IMR-90 (cell line): ENCODE measurements at regions not wholly inside any gene's neighbourhood (a gene's known extent, or its start where the extent isn't known, plus 50 kb on each side); places are given as distances from the start of the nearest gene placed in this dataset.

Experiments
- ATAC-seq: fragments of 200-7000 bp; cut with Tn5 transposase; 2 replicates; pipeline ENCODE4 v1.9.1; 2020; ENCODE audit warnings: low read depth, mild to moderate bottlenecking, moderate library complexity
- BruUV-seq: library from RNA; stranded (reverse); fragments of 400-500 nt; replicated peaks from 2 replicates; lab custom pipeline; 2021; lab: Mats Ljungman, UMichigan
- CTCF ChIA-PET: fragments of 300-600 bp; formaldehyde crosslinking; extraction: SDS; loops from one replicate; lab custom pipeline; 2021; ENCODE audit warnings: antibody characterized with exemption; lab: Yijun Ruan, JAX
- POLR2A ChIA-PET: fragments of 300-600 bp; sonication (Branson Sonifier 250); formaldehyde crosslinking; loops from one replicate; lab custom pipeline; 2022; ENCODE audit warnings: antibody characterized with exemption; ENCODE audit not compliant: unreplicated experiment; lab: Charles Lee
- DNase-seq: peaks from one replicate; pipeline ENCODE4 v3.0.0; 2013
- H2AFZ ChIP-seq: replicated peaks from 2 replicates; pipeline ENCODE3; 2013; ENCODE audit warnings: low read length, mild to moderate bottlenecking; ENCODE audit not compliant: poor library complexity
- H2AK5ac ChIP-seq: 2 replicates; pipeline ENCODE4 v1.6.1; 2013; ENCODE audit warnings: low read depth, low read length, inconsistent platforms
- H2AK9ac ChIP-seq: replicated peaks from 2 replicates; pipeline ENCODE3; 2013; ENCODE audit warnings: mild to moderate bottlenecking, low read depth, low read length, moderate library complexity; ENCODE audit not compliant: poor library complexity
- H2BK120ac ChIP-seq: 2 replicates; pipeline ENCODE4 v1.6.1; 2013; ENCODE audit warnings: low read depth, low read length, inconsistent platforms
- H2BK15ac ChIP-seq: 3 replicates; pipeline ENCODE4 v1.6.1; 2013; ENCODE audit warnings: low read depth, low read length, inconsistent platforms
- H2BK20ac ChIP-seq: 2 replicates; pipeline ENCODE4 v1.6.1; 2013; ENCODE audit warnings: low read depth, mild to moderate bottlenecking, inconsistent platforms, low read length, moderate library complexity
- H2BK5ac ChIP-seq: 2 replicates; pipeline ENCODE4 v1.6.1; 2013; ENCODE audit warnings: mild to moderate bottlenecking, low read depth, low read length, inconsistent platforms; ENCODE audit not compliant: poor library complexity, severe bottlenecking
- H3K14ac ChIP-seq: replicated peaks from 2 replicates; pipeline ENCODE4 v1.6.1; 2013; ENCODE audit warnings: low read depth, low read length, inconsistent platforms
- H3K18ac ChIP-seq: 2 replicates; pipeline ENCODE4 v1.6.1; 2013; ENCODE audit warnings: low read depth, low read length, control low read depth
- H3K23ac ChIP-seq: 2 replicates; pipeline ENCODE4 v1.6.1; 2013; ENCODE audit warnings: low read depth, low read length, inconsistent platforms
- H3K27ac ChIP-seq: 2 replicates; pipeline ENCODE4 v1.5.1; 2013; ENCODE audit warnings: mild to moderate bottlenecking, control low read depth, low read length; ENCODE audit not compliant: insufficient read depth
- H3K27me3 ChIP-seq: 2 replicates; pipeline ENCODE4 v1.6.1; 2013; ENCODE audit warnings: low read length; ENCODE audit not compliant: control insufficient read depth, insufficient read depth
- H3K36me3 ChIP-seq: 2 replicates; pipeline ENCODE4 v1.6.1; 2013; ENCODE audit warnings: low read length, mixed read lengths; ENCODE audit not compliant: control insufficient read depth, insufficient read depth
- H3K4ac ChIP-seq: 2 replicates; pipeline ENCODE4 v1.6.1; 2013; ENCODE audit warnings: low read depth, low read length, inconsistent platforms
- H3K4me1 ChIP-seq: 2 replicates; pipeline ENCODE4 v1.6.1; 2013; ENCODE audit warnings: low read length, mixed read lengths; ENCODE audit not compliant: control insufficient read depth, insufficient read depth
- H3K4me2 ChIP-seq: 2 replicates; pipeline ENCODE4 v1.6.1; 2013; ENCODE audit warnings: low read depth, mild to moderate bottlenecking, control low read depth, low read length, moderate library complexity
- H3K4me3 ChIP-seq: 2 replicates; pipeline ENCODE4 v1.5.1; 2013; ENCODE audit warnings: low read depth, mild to moderate bottlenecking, control low read depth, low read length, moderate library complexity; ENCODE audit not compliant: insufficient read depth
- H3K56ac ChIP-seq: 2 replicates; pipeline ENCODE4 v1.6.1; 2013; ENCODE audit warnings: low read length, inconsistent platforms; ENCODE audit not compliant: insufficient read depth; ENCODE audit errors: extremely low read depth
- H3K79me1 ChIP-seq, 2 experiments: 2 replicates each; pipeline ENCODE4 v1.6.1; 2013; ENCODE audit warnings: low read length in 2 of 2, inconsistent platforms in 1 of 2, low read depth in 1 of 2
- H3K9ac ChIP-seq: 2 replicates; pipeline ENCODE4 v1.6.1; 2013; ENCODE audit warnings: low read depth, low read length, control low read depth
- H3K9me1 ChIP-seq: 2 replicates; pipeline ENCODE4 v1.6.1; 2013; ENCODE audit warnings: low read length, inconsistent platforms; ENCODE audit not compliant: insufficient read depth
- H3K9me3 ChIP-seq: 2 replicates; pipeline ENCODE4 v1.6.1; 2013; ENCODE audit warnings: low read length; ENCODE audit not compliant: control insufficient read depth, insufficient read depth
- H4K20me1 ChIP-seq: 2 replicates; pipeline ENCODE4 v1.6.1; 2013; ENCODE audit warnings: low read length, inconsistent platforms; ENCODE audit not compliant: insufficient read depth
- H4K5ac ChIP-seq: 2 replicates; pipeline ENCODE4 v1.6.1; 2013; ENCODE audit warnings: mild to moderate bottlenecking, low read depth, low read length, control low read depth
- H4K8ac ChIP-seq, 2 experiments: 2 replicates each; pipeline ENCODE4 v1.6.1; 2013; ENCODE audit warnings: low read depth in 2 of 2, low read length in 2 of 2, control low read depth in 1 of 2, inconsistent platforms in 1 of 2
- H4K91ac ChIP-seq: 2 replicates; pipeline ENCODE4 v1.6.1; 2013; ENCODE audit warnings: low read depth, low read length, inconsistent platforms; ENCODE audit not compliant: insufficient read depth
- BHLHE40 ChIP-seq: fragments of 150-350 bp; IDR thresholded peaks from 2 replicates; pipeline ENCODE4 v1.6.1; 2016; ENCODE audit warnings: mild to moderate bottlenecking, low read depth, low read length
- CEBPB ChIP-seq: IDR thresholded peaks from 2 replicates; pipeline ENCODE4 v1.6.1; 2012; ENCODE audit warnings: low read depth, low read length, improper control_type of control experiment
- CHD1 ChIP-seq: IDR thresholded peaks from 2 replicates; pipeline ENCODE4 v1.6.1; 2012; ENCODE audit warnings: low read depth, low read length, improper control_type of control experiment
- CTCF ChIP-seq: conservative IDR thresholded peaks from 2 replicates; pipeline ENCODE4 v1.5.1; 2012; ENCODE audit warnings: mild to moderate bottlenecking, low read depth, low read length, improper control_type of control experiment
- ELK1 ChIP-seq: fragments of 150-350 bp; IDR thresholded peaks from 2 replicates; pipeline ENCODE4 v1.6.1; 2016; ENCODE audit warnings: low read depth, mild to moderate bottlenecking, low read length, moderate library complexity, borderline replicate concordance
- FOS ChIP-seq: fragments of 150-350 bp; IDR thresholded peaks from 2 replicates; pipeline ENCODE4 v1.6.1; 2016; ENCODE audit warnings: low read depth, low read length
- MAFK ChIP-seq: IDR thresholded peaks from 2 replicates; pipeline ENCODE4 v1.6.1; 2012; ENCODE audit warnings: low read depth, low read length, improper control_type of control experiment
- MAZ ChIP-seq: IDR thresholded peaks from 2 replicates; pipeline ENCODE4 v1.6.1; 2012; ENCODE audit warnings: low read depth, mild to moderate bottlenecking, low read length, improper control_type of control experiment, moderate library complexity, borderline replicate concordance
- MXI1 ChIP-seq: IDR thresholded peaks from 2 replicates; pipeline ENCODE4 v1.6.1; 2012; ENCODE audit warnings: low read depth, mild to moderate bottlenecking, low read length, moderate library complexity, borderline replicate concordance
- NFE2L2 ChIP-seq: fragments of 150-350 bp; IDR thresholded peaks from 2 replicates; pipeline ENCODE4 v1.6.1; 2016; ENCODE audit warnings: low read depth, mild to moderate bottlenecking, low read length
- POLR2A ChIP-seq: IDR thresholded peaks from 2 replicates; pipeline ENCODE4 v1.6.1; 2012; ENCODE audit warnings: mild to moderate bottlenecking, low read depth, low read length
- RAD21 ChIP-seq: IDR thresholded peaks from 2 replicates; pipeline ENCODE4 v1.6.1; 2012; ENCODE audit warnings: low read length, improper control_type of control experiment
- RCOR1 ChIP-seq: IDR thresholded peaks from 2 replicates; pipeline ENCODE4 v1.6.1; 2012; ENCODE audit warnings: mild to moderate bottlenecking, low read length, improper control_type of control experiment; ENCODE audit not compliant: insufficient replicate concordance
- RFX5 ChIP-seq: IDR thresholded peaks from 2 replicates; pipeline ENCODE4 v1.8.0; 2012; ENCODE audit warnings: low read depth, mild to moderate bottlenecking, low read length, moderate library complexity
- SMC3 ChIP-seq: fragments of 150-350 bp; IDR thresholded peaks from 2 replicates; pipeline ENCODE4 v1.6.1; 2016; ENCODE audit warnings: low read depth, mild to moderate bottlenecking, antibody characterized with exemption, low read length, moderate library complexity
- USF2 ChIP-seq: fragments of 150-350 bp; IDR thresholded peaks from 2 replicates; pipeline ENCODE4 v1.6.1; 2017; ENCODE audit warnings: mild to moderate bottlenecking, antibody characterized with exemption, low read length, low read depth
- WGBS, 2 experiments: methylation state at CpG; one replicate each; pipeline versions ENCODE4 v1.1.5 to v1.1.7; 2013; ENCODE audit warnings: missing lambda C conversion rate in 2 of 2; ENCODE audit not compliant: insufficient read length in 1 of 2; ENCODE audit errors: extremely low coverage in 2 of 2; 5-methylcytosine and 5-hydroxymethylcytosine counted together
- dilution Hi-C: fragments of 300-500 bp; cut with HindIII; formaldehyde crosslinking; loops from one replicate; pipeline ENCODE4 v1.14.3; 2018; ENCODE audit warnings: low sequenced_read_pairs; ENCODE audit not compliant: unreplicated experiment
- in situ Hi-C: fragments of 300-500 bp; cut with MboI; formaldehyde crosslinking; loops from 3 replicates; pipeline ENCODE4 v1.14.3; 2019; ENCODE audit warnings: low sequenced_read_pairs, inconsistent platforms, mixed read lengths
- intact Hi-C: fragments of 100-400 bp; cut with micrococcal nuclease; formaldehyde crosslinking; loops from 2 replicates; pipeline ENCODE4 v1.10.0; 2022

- no peaks in the 10 kb centered on the region for H3K9me3 ChIP-seq
- H3K4ac ChIP-seq = peak overlapping the region; percentile 95
- H3K4me1 ChIP-seq = peaks cover 17% of the 10 kb centered on the region
- peak overlapping the region; percentile 97 for H2BK20ac ChIP-seq
- peak overlapping the region; percentile 12; the same call in 2 of the 3 replicates for H2BK15ac ChIP-seq
- ChIA-PET POLR2A (interaction anchor here (0.5 kb wide), 1 partner anchor 383 kb away, joined by 3 read pairs; no protein-coding TSS in a partner anchor), CTCF (no interaction called here)
- peak overlapping the region; percentile 71 for H4K91ac ChIP-seq
- no peak overlapping the region; the same call in 1 of the 2 replicates for H4K5ac ChIP-seq
- DNase-seq (peak; percentile 41), ATAC-seq (peak; percentile 27)
- H3K18ac ChIP-seq = peak overlapping the region; percentile 42; the same call in 1 of the 2 replicates
- no peak overlapping the region for H2AFZ ChIP-seq
- no CpG with 5 or more reads among the region's 2 CpGs for WGBS, 2 experiments
- peaks cover 12% of the 10 kb centered on the region for H3K9me1 ChIP-seq
- no peak overlapping the region for H3K4me3 ChIP-seq
- peak overlapping the region; percentile 88 for H2AK5ac ChIP-seq
- no peak overlapping the region for H3K9ac ChIP-seq
- peak overlapping the region; percentile 53; the same call in 1 of the 2 replicates for H3K23ac ChIP-seq
- H3K14ac ChIP-seq = peak overlapping the region; percentile 70
- H3K56ac ChIP-seq = 0 out of 2 replicates have a peak overlapping the region, but pooled peaks have one; percentile 19
- peak overlapping the region; percentile 41; the same call in 1 of the 2 replicates for H3K27ac ChIP-seq
- H4K20me1 ChIP-seq = no peaks in the 10 kb centered on the region
- in situ Hi-C loops (loop anchor here (10.0 kb wide), 1 partner anchor 329 kb away; no protein-coding TSS in a partner anchor), intact Hi-C loops (loop anchor here (2.0 to 10.0 kb wide), 3 partner anchors 129 to 359 kb away; partner anchors contain the start of gene JUN), dilution Hi-C loops (no loop called here)
- no peaks in the 10 kb centered on the region for H3K36me3 ChIP-seq
- BruUV-seq = no TSS peak
- H2BK120ac ChIP-seq = peak overlapping the region; percentile 97
- peak overlapping the region; percentile 38 for H2AK9ac ChIP-seq
- H2BK5ac ChIP-seq = peak overlapping the region; percentile 75
- TF ChIP-seq CTCF (no peak), ELK1 (no peak), RCOR1 (no peak), MAZ (no peak), MAFK (no peak), CHD1 (no peak), RAD21 (no peak), FOS (no peak), MXI1 (no peak), CEBPB (no peak), POLR2A (no peak), BHLHE40 (no peak), SMC3 (no peak), RFX5 (no peak), USF2 (no peak), NFE2L2 (no peak)
- peak overlapping the region; percentile 20 to 96 for H4K8ac ChIP-seq
- H3K27me3 ChIP-seq = no peaks in the 10 kb centered on the region
- H3K79me1 ChIP-seq = no peaks in the 10 kb centered on the region; a peak in 1 of 4 replicates
- H3K4me2 ChIP-seq = no peak overlapping the region
These were observed 153.1 kb upstream of the FGGY start for GRCh38 chr1:59143811-59144210.
